ENCODE measurements at regions not wholly inside any gene's neighbourhood (a gene's known extent, or its start where the extent isn't known, plus 50 kb on each side); places are given as distances from the start of the nearest gene placed in this dataset.

DNA sequence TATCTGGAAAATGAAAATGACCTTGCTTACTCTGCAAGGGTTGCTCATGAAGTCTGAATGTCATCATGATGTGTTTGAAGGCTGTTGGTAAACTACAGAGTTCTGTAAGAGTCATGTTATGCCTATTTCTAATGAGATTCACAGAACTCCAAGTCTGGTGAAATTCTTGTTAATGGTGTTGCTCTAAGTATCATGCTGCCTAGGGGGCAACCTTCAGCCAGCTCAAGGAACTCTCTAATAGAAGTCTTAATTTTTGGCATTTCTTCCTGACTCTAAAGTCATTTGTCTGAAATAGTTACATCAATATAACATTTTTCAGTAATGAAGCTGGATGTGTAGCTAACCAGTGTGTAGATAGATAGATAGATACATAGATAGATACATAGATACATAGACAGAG lies 302.8 kb downstream of the FAT3 start:
- TF ChIP-seq CTCF (IDR thresholded peaks at IDR 0.05) (no peak), POLR2A (IDR thresholded peaks at IDR 0.05) (no peak)

Data from body of pancreas (tissue), 4 donors.